Esophagus squamous epithelium (tissue), 4 donors: ENCODE measurements at regions not wholly inside any gene's neighbourhood (a gene's known extent, or its start where the extent isn't known, plus 50 kb on each side); places are given as distances from the start of the nearest gene placed in this dataset.

Experiments used
- POLR2A ChIP-seq, 4 donors: fragments of 450-650 bp; IDR thresholded peaks; one replicate each; pipeline ENCODE4 v1.6.1; 2017; ENCODE audit warnings: antibody characterized with exemption in 4 of 4, mild to moderate bottlenecking in 4 of 4, moderate library complexity in 3 of 4
- TF ChIP-seq, protein P1 (sequence below), 6 experiments: fragments of 450-650 bp in 4 of 6; fragments of 200-600 bp in 2 of 6; sonication (generic) in 2 of 6; IDR thresholded peaks; one replicate each; pipeline ENCODE4 v1.5.1; 2016 to 2019; ENCODE audit warnings: antibody characterized with exemption in 6 of 6, mild to moderate bottlenecking in 4 of 6, moderate library complexity in 4 of 6

DNA sequence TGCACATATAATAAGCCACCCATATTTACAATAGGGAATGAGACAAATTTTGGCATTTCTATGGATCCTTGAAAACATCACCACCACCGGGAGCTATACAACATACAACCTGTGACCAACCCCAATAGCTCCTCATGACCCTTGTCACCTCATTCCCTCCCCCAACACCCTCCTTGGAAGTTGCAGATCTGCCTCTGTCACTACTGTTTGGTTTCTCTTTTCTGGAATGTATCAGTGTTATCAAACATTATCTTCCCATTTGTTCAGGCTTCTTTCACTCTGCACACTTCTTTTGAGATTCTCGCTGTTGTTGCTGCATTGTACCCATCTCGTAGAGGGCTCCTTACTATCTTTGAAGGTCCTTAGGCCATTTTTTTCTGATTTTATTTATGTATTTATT is 75.6 kb downstream of the ZNF280B start:
- TF ChIP-seq POLR2A (IDR thresholded peaks at IDR 0.05), result no peak
- TF ChIP-seq, protein P1, sequence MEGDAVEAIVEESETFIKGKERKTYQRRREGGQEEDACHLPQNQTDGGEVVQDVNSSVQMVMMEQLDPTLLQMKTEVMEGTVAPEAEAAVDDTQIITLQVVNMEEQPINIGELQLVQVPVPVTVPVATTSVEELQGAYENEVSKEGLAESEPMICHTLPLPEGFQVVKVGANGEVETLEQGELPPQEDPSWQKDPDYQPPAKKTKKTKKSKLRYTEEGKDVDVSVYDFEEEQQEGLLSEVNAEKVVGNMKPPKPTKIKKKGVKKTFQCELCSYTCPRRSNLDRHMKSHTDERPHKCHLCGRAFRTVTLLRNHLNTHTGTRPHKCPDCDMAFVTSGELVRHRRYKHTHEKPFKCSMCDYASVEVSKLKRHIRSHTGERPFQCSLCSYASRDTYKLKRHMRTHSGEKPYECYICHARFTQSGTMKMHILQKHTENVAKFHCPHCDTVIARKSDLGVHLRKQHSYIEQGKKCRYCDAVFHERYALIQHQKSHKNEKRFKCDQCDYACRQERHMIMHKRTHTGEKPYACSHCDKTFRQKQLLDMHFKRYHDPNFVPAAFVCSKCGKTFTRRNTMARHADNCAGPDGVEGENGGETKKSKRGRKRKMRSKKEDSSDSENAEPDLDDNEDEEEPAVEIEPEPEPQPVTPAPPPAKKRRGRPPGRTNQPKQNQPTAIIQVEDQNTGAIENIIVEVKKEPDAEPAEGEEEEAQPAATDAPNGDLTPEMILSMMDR (IDR thresholded peaks at IDR 0.05), result no peak
